MM.1S (cell line): ENCODE measurements at regions not wholly inside any gene's neighbourhood (a gene's known extent, or its start where the extent isn't known, plus 50 kb on each side); places are given as distances from the start of the nearest gene placed in this dataset.

Source experiments
- DNase-seq: peaks from one replicate; pipeline ENCODE4 v3.0.0-alpha.2; 2015
- H2AFZ ChIP-seq: fragments of 300-600 bp; sonication (generic); 2 replicates; pipeline ENCODE4 v1.6.0; 2016; ENCODE audit warnings: antibody characterized with exemption, low read length
- H3F3A ChIP-seq: fragments of 300-600 bp; sonication (generic); 2 replicates; pipeline ENCODE4 v1.6.1; 2016; ENCODE audit warnings: mild to moderate bottlenecking, antibody characterized with exemption, low read length, moderate library complexity, mixed read lengths; ENCODE audit not compliant: insufficient read depth
- H3K27ac ChIP-seq: fragments of 300-600 bp; sonication (generic); 2 replicates; pipeline ENCODE4 v1.5.1; 2016; ENCODE audit warnings: mild to moderate bottlenecking, low read length
- H3K27me3 ChIP-seq: fragments of 300-600 bp; sonication (generic); replicated peaks from 2 replicates; pipeline ENCODE4 v1.6.0; 2016; ENCODE audit warnings: low read length; ENCODE audit not compliant: insufficient read depth
- H3K36me3 ChIP-seq: fragments of 300-600 bp; sonication (generic); replicated peaks from 2 replicates; pipeline ENCODE4 v1.6.1; 2016; ENCODE audit warnings: mild to moderate bottlenecking, low read length, mixed read lengths; ENCODE audit not compliant: insufficient read depth
- H3K4me1 ChIP-seq: fragments of 300-600 bp; sonication (generic); 2 replicates; pipeline ENCODE4 v1.6.1; 2016; ENCODE audit warnings: low read length, mixed read lengths
- H3K4me2 ChIP-seq: fragments of 300-600 bp; sonication (generic); 2 replicates; pipeline ENCODE4 v1.6.0; 2016; ENCODE audit warnings: low read depth, low read length
- H3K4me3 ChIP-seq: fragments of 300-600 bp; sonication (generic); 2 replicates; pipeline ENCODE4 v1.5.1; 2016; ENCODE audit warnings: low read length, mixed read lengths
- H3K79me2 ChIP-seq: fragments of 300-600 bp; sonication (generic); 2 replicates; pipeline ENCODE4 v1.6.1; 2016; ENCODE audit warnings: mixed run types, low read length, mixed read lengths
- H3K9ac ChIP-seq: fragments of 300-600 bp; sonication (generic); 2 replicates; pipeline ENCODE4 v1.6.1; 2016; ENCODE audit warnings: low read length, mixed read lengths
- H3K9me2 ChIP-seq: fragments of 300-600 bp; sonication (generic); replicated peaks from 2 replicates; pipeline ENCODE4 v1.6.1; 2016; ENCODE audit warnings: mild to moderate bottlenecking, low read length, mixed read lengths; ENCODE audit not compliant: insufficient read depth
- H3K9me3 ChIP-seq: fragments of 300-600 bp; sonication (generic); replicated peaks from 2 replicates; pipeline ENCODE4 v1.6.1; 2016; ENCODE audit warnings: mild to moderate bottlenecking, low read length, mixed read lengths; ENCODE audit not compliant: insufficient read depth
- H4K20me1 ChIP-seq: fragments of 300-600 bp; sonication (generic); 2 replicates; pipeline ENCODE4 v1.6.1; 2016; ENCODE audit warnings: mild to moderate bottlenecking, low read length, moderate library complexity, mixed read lengths; ENCODE audit not compliant: insufficient read depth
- EZH2 ChIP-seq: fragments of 300-600 bp; sonication (generic); optimal IDR thresholded peaks from 2 replicates; pipeline ENCODE3; 2017; ENCODE audit warnings: low read depth, mild to moderate bottlenecking, antibody characterized with exemption, low read length, mixed read lengths
- EZH2phosphoT487 ChIP-seq: fragments of 300-600 bp; sonication (generic); IDR thresholded peaks from 2 replicates; pipeline ENCODE4 v1.6.1; 2018; ENCODE audit warnings: antibody characterized with exemption, low read length
- TF ChIP-seq, protein P1 (sequence below): fragments of 300-600 bp; sonication (generic); IDR thresholded peaks from 2 replicates; pipeline ENCODE4 v1.5.1; 2016; ENCODE audit warnings: antibody characterized with exemption, low read length, mixed read lengths

GRCh38 chr21:36611379-36611778, 87.5 kb upstream of the SIM2 start:
- TF ChIP-seq EZH2phosphoT487 (no peak), EZH2 (no peak)
- TF ChIP-seq, protein P1, sequence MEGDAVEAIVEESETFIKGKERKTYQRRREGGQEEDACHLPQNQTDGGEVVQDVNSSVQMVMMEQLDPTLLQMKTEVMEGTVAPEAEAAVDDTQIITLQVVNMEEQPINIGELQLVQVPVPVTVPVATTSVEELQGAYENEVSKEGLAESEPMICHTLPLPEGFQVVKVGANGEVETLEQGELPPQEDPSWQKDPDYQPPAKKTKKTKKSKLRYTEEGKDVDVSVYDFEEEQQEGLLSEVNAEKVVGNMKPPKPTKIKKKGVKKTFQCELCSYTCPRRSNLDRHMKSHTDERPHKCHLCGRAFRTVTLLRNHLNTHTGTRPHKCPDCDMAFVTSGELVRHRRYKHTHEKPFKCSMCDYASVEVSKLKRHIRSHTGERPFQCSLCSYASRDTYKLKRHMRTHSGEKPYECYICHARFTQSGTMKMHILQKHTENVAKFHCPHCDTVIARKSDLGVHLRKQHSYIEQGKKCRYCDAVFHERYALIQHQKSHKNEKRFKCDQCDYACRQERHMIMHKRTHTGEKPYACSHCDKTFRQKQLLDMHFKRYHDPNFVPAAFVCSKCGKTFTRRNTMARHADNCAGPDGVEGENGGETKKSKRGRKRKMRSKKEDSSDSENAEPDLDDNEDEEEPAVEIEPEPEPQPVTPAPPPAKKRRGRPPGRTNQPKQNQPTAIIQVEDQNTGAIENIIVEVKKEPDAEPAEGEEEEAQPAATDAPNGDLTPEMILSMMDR, result no peak
- no peak for DNase-seq
- Histone ChIP-seq H3K4me2 (no peak overlapping the region), H3K27ac (no peak overlapping the region), H3K36me3 (no peaks in the 10 kb centered on the region), H3K79me2 (no peaks in the 10 kb centered on the region), H3K9me3 (no peaks in the 10 kb centered on the region), H2AFZ (no peak overlapping the region), H3K4me3 (no peak overlapping the region), H4K20me1 (no peaks in the 10 kb centered on the region), H3K4me1 (no peaks in the 10 kb centered on the region), H3K9ac (no peak overlapping the region), H3K9me2 (no peaks in the 10 kb centered on the region), H3F3A (no peaks in the 10 kb centered on the region), H3K27me3 (peaks cover 7% of the 10 kb centered on the region; the same call in 1 of the 2 replicates)

DNA sequence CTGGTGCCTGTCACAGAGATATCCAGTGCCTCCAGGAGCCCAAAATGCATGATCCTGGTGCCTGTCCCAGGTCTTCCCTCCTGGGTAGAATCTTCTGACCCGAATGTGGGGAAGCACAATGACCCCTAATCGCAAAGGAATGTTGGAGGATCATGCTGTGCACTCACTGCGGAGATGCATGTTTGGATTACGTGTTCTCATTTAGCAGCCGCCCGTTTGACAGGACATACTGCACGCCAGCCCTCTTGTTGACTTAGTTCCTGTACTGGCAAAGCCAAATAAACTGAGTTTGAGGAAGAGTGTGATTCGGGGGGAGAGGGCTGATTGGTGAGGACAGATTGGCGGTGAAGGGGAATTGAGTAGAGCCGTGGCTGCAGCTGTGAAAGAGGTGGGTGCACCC, 85.9 kb upstream of the SIM2 start:
- H3K36me3 ChIP-seq, result no peaks in the 10 kb centered on the region
- H3K4me1 ChIP-seq, result no peaks in the 10 kb centered on the region
- H2AFZ ChIP-seq, result no peak overlapping the region
- no peaks in the 10 kb centered on the region for H3K79me2 ChIP-seq
- H4K20me1 ChIP-seq, result no peaks in the 10 kb centered on the region
- no peak for DNase-seq
- H3K4me2 ChIP-seq, result no peak overlapping the region
- no peaks in the 10 kb centered on the region for H3K9me3 ChIP-seq
- TF ChIP-seq EZH2 (no peak), EZH2phosphoT487 (no peak)
- TF ChIP-seq, protein P1, result no peak
- H3K27me3 ChIP-seq, result peaks cover 7% of the 10 kb centered on the region; the same call in 1 of the 2 replicates
- H3K27ac ChIP-seq, result no peak overlapping the region
- no peak overlapping the region for H3K9ac ChIP-seq
- H3F3A ChIP-seq, result no peaks in the 10 kb centered on the region
- H3K4me3 ChIP-seq, result no peak overlapping the region
- H3K9me2 ChIP-seq, result no peaks in the 10 kb centered on the region

DNA sequence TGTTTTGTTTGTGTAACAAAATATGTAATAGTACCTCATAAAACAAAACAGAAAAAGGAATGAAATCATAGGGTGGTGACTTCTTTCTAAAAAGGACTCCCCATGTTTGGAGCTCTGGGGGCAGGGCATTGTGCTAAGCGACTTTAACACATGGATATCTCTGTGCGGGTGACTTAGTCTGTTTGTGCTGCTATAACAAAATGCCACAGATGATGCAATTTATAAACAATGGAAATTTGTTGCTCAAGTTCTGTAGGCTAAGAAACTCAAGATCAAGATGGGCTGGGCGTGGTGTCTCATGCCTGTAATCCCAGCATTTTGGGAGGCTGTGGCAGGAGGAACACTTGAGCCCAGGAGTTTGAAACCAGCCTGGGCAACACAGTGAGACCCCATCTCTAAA, 85.4 kb upstream of the SIM2 start:
- H4K20me1 ChIP-seq, result no peaks in the 10 kb centered on the region
- H3F3A ChIP-seq, result no peaks in the 10 kb centered on the region
- no peak for DNase-seq
- peaks cover 7% of the 10 kb centered on the region; the same call in 1 of the 2 replicates for H3K27me3 ChIP-seq
- no peak overlapping the region for H3K9ac ChIP-seq
- no peaks in the 10 kb centered on the region for H3K36me3 ChIP-seq
- no peaks in the 10 kb centered on the region for H3K4me1 ChIP-seq
- H3K79me2 ChIP-seq, result no peaks in the 10 kb centered on the region
- H3K9me2 ChIP-seq, result no peaks in the 10 kb centered on the region
- no peaks in the 10 kb centered on the region for H3K9me3 ChIP-seq
- H2AFZ ChIP-seq, result no peak overlapping the region
- TF ChIP-seq EZH2phosphoT487 (no peak), EZH2 (no peak)
- TF ChIP-seq, protein P1, result no peak
- no peak overlapping the region for H3K27ac ChIP-seq
- H3K4me2 ChIP-seq, result no peak overlapping the region
- no peak overlapping the region for H3K4me3 ChIP-seq
